Gastroesophageal sphincter (tissue), 3 donors: ENCODE measurements at regions not wholly inside any gene's neighbourhood (a gene's known extent, or its start where the extent isn't known, plus 50 kb on each side); places are given as distances from the start of the nearest gene placed in this dataset.

Experiments used
- CTCF ChIP-seq, 4 experiments: fragments of 200-600 bp in 2 of 4; fragments of 450-650 bp in 2 of 4; sonication (generic) in 1 of 4; IDR thresholded peaks; one replicate each; pipeline ENCODE4 v1.5.1; 2017 to 2019; ENCODE audit warnings: antibody characterized with exemption in 4 of 4, mild to moderate bottlenecking in 2 of 4, moderate library complexity in 2 of 4
- POLR2A ChIP-seq, 2 donors: fragments of 450-650 bp; IDR thresholded peaks; one replicate each; pipeline ENCODE4 v1.6.1; 2017; ENCODE audit warnings: antibody characterized with exemption in 2 of 2, mild to moderate bottlenecking in 2 of 2, moderate library complexity in 1 of 2
- POLR2AphosphoS5 ChIP-seq: sonication (generic); formaldehyde crosslinking; IDR thresholded peaks from one replicate; pipeline ENCODE4 v1.6.1; 2017; ENCODE audit warnings: antibody characterized with exemption

GRCh38 chr15:97884513-97885131 is 75.9 kb upstream of the ARRDC4 start:
- TF ChIP-seq POLR2AphosphoS5 (no peak), CTCF (IDR thresholded peaks at IDR 0.05) (no peak), POLR2A (IDR thresholded peaks at IDR 0.05) (no peak)
